Activated B cell treated with CpG ODN at 0.5 μM for 24 hours (primary cell): ENCODE measurements at regions not wholly inside any gene's neighbourhood (a gene's known extent, or its start where the extent isn't known, plus 50 kb on each side); places are given as distances from the start of the nearest gene placed in this dataset.

ENCODE experiments used
- ATAC-seq: fragments of 200-7000 bp; cut with Tn5 transposase; one replicate; pipeline ENCODE4 v1.10.0; 2021; ENCODE audit warnings: low read depth, mild to moderate bottlenecking, moderate library complexity
- CTCF ChIA-PET: fragments of 350-600 bp; sonication (Branson Sonifier 250); formaldehyde crosslinking; loops from one replicate; lab custom pipeline; 2021; ENCODE audit warnings: antibody characterized with exemption; lab: Charles Lee
- POLR2A ChIA-PET: fragments of 350-600 bp; sonication (Branson Sonifier 250); formaldehyde crosslinking; loops from one replicate; lab custom pipeline; 2021; ENCODE audit warnings: antibody characterized with exemption; lab: Charles Lee
- DNase-seq: peaks from one replicate; pipeline ENCODE4 v3.0.0; 2022
- H3K27ac Mint-ChIP-seq: one replicate; pipeline ENCODE4 v1.8.0; 2020; ENCODE audit warnings: mixed read lengths
- H3K27me3 Mint-ChIP-seq: one replicate; pipeline ENCODE4 v1.8.0; 2021; ENCODE audit warnings: mixed read lengths
- H3K36me3 Mint-ChIP-seq: one replicate; pipeline ENCODE4 v1.8.0; 2021; ENCODE audit warnings: low read depth, mixed read lengths
- H3K4me1 Mint-ChIP-seq: one replicate; pipeline ENCODE4 v1.8.0; 2021; ENCODE audit warnings: mixed read lengths
- H3K4me3 Mint-ChIP-seq: one replicate; pipeline ENCODE4 v1.8.0; 2020; ENCODE audit warnings: mild to moderate bottlenecking, mixed read lengths
- H3K9me3 Mint-ChIP-seq: one replicate; pipeline ENCODE4 v1.8.0; 2020; ENCODE audit warnings: mixed read lengths
- CTCF ChIP-seq: fragments of 200-600 bp; IDR thresholded peaks from one replicate; pipeline ENCODE4 v1.8.0; 2022; ENCODE audit warnings: antibody characterized with exemption, mild to moderate bottlenecking
- intact Hi-C: fragments of 100-400 bp; cut with micrococcal nuclease; formaldehyde crosslinking; loops from one replicate; pipeline ENCODE4 v1.15.1; 2024

- ChIA-PET POLR2A (no interaction called here), CTCF (no interaction called here)
- TF ChIP-seq CTCF, result no peak
- H3K36me3 Mint-ChIP-seq, result no peaks in the 10 kb centered on the region
- no peaks in the 10 kb centered on the region for H3K27me3 Mint-ChIP-seq
- DNase-seq (no peak), ATAC-seq (no peak)
- H3K9me3 Mint-ChIP-seq, result peaks cover 2% of the 10 kb centered on the region
- H3K27ac Mint-ChIP-seq, result no peak overlapping the region
- H3K4me3 Mint-ChIP-seq, result no peak overlapping the region
- intact Hi-C loops, result no loop called here
- H3K4me1 Mint-ChIP-seq, result no peaks in the 10 kb centered on the region
Observed at GRCh38 chr13:105948143-105948542, 587.3 kb downstream of the EFNB2 start.

- Mint-ChIP-seq H3K4me1 (no peaks in the 10 kb centered on the region), H3K4me3 (no peak overlapping the region), H3K36me3 (no peaks in the 10 kb centered on the region), H3K27me3 (no peaks in the 10 kb centered on the region), H3K9me3 (peaks cover 7% of the 10 kb centered on the region), H3K27ac (no peak overlapping the region)
- no peak for TF ChIP-seq CTCF
- DNase-seq (no peak), ATAC-seq (no peak)
- intact Hi-C loops, result no loop called here
- CTCF ChIA-PET, result no interaction called here
- POLR2A ChIA-PET, result no interaction called here
Observed at GRCh38 chr13:105940882-105941281, 594.6 kb downstream of the EFNB2 start.

GRCh38 chr13:105937451-105937850, 598.0 kb downstream of the EFNB2 start:
- intact Hi-C loops, result no loop called here
- Mint-ChIP-seq H3K27ac (no peak overlapping the region), H3K27me3 (no peaks in the 10 kb centered on the region), H3K4me1 (no peaks in the 10 kb centered on the region), H3K36me3 (no peaks in the 10 kb centered on the region), H3K9me3 (peaks cover 5% of the 10 kb centered on the region), H3K4me3 (no peak overlapping the region)
- DNase-seq (no peak), ATAC-seq (no peak)
- CTCF ChIA-PET, result no interaction called here
- POLR2A ChIA-PET, result no interaction called here
- TF ChIP-seq CTCF, result no peak

- TF ChIP-seq CTCF, result no peak
- DNase-seq, result no peak
- Mint-ChIP-seq H3K27ac (no peak overlapping the region), H3K4me1 (no peaks in the 10 kb centered on the region), H3K27me3 (no peaks in the 10 kb centered on the region), H3K36me3 (no peaks in the 10 kb centered on the region), H3K4me3 (no peak overlapping the region), H3K9me3 (peaks cover 5% of the 10 kb centered on the region)
- intact Hi-C loops, result no loop called here
- ATAC-seq, result no peak
- POLR2A ChIA-PET, result no interaction called here
- CTCF ChIA-PET, result no interaction called here
Observed at GRCh38 chr13:105936816-105937215, 598.6 kb downstream of the EFNB2 start.

- H3K4me1 Mint-ChIP-seq, result no peaks in the 10 kb centered on the region
- DNase-seq (no peak), ATAC-seq (no peak)
- no peaks in the 10 kb centered on the region for H3K27me3 Mint-ChIP-seq
- no peak for TF ChIP-seq CTCF
- POLR2A ChIA-PET, result no interaction called here
- H3K27ac Mint-ChIP-seq, result no peak overlapping the region
- CTCF ChIA-PET, result no interaction called here
- no peaks in the 10 kb centered on the region for H3K36me3 Mint-ChIP-seq
- no peak overlapping the region for H3K4me3 Mint-ChIP-seq
- intact Hi-C loops, result no loop called here
- no peaks in the 10 kb centered on the region for H3K9me3 Mint-ChIP-seq
Observed at GRCh38 chr13:105929505-105929904, 606.0 kb downstream of the EFNB2 start.
